Cardiac fibroblast (primary cell): ENCODE measurements at regions not wholly inside any gene's neighbourhood (a gene's known extent, or its start where the extent isn't known, plus 50 kb on each side); places are given as distances from the start of the nearest gene placed in this dataset.

ENCODE experiments used
- DNase-seq, 2 donors: peaks; one replicate each; pipeline versions ENCODE4 v3.0.0 to v3.0.0-alpha.2; 2010; ENCODE audit warnings: low read depth in 2 of 2
- H3K4me3 ChIP-seq, 2 donors: replicated peaks in 1 of 2; 1 replicate in 1 of 2; 2 replicates in 1 of 2; pipeline ENCODE4 v1.5.1; 2011; ENCODE audit warnings: low read depth in 2 of 2, low read length in 2 of 2, mild to moderate bottlenecking in 2 of 2, moderate library complexity in 1 of 2
- TF ChIP-seq, protein P1 (sequence below): IDR thresholded peaks from one replicate; pipeline ENCODE4 v1.5.1; 2011; ENCODE audit warnings: low read depth, mild to moderate bottlenecking, low read length, inconsistent platforms

DNA sequence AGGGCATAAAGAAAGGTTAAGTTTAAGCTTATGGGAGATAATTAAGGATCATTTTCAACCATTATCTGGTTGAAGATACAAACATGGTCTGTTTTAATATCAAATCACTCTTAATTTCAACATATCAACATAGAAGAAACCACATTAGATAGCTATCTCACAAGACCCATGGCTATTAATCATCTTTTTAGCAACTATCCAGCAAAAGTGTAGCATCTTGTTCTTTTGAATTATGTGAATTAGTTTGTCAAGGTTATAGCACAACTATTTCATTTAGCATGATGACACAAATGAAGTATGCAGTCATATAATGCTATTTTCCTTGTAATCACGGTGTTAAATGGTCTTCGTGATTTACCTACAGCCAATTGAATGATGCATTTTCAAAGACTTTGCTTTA lies 58.9 kb upstream of the PPP1R9A start:
- no peak overlapping the region for H3K4me3 ChIP-seq
- peak in 1 of 2 donors; percentile 9 for DNase-seq
- TF ChIP-seq, protein P1, sequence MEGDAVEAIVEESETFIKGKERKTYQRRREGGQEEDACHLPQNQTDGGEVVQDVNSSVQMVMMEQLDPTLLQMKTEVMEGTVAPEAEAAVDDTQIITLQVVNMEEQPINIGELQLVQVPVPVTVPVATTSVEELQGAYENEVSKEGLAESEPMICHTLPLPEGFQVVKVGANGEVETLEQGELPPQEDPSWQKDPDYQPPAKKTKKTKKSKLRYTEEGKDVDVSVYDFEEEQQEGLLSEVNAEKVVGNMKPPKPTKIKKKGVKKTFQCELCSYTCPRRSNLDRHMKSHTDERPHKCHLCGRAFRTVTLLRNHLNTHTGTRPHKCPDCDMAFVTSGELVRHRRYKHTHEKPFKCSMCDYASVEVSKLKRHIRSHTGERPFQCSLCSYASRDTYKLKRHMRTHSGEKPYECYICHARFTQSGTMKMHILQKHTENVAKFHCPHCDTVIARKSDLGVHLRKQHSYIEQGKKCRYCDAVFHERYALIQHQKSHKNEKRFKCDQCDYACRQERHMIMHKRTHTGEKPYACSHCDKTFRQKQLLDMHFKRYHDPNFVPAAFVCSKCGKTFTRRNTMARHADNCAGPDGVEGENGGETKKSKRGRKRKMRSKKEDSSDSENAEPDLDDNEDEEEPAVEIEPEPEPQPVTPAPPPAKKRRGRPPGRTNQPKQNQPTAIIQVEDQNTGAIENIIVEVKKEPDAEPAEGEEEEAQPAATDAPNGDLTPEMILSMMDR, result no peak

- no peak overlapping the region for H3K4me3 ChIP-seq
- TF ChIP-seq, protein P1, result no peak
- DNase-seq, result no peak
Observed at GRCh38 chr7:94848992-94849576, 58.3 kb upstream of the PPP1R9A start.

DNA sequence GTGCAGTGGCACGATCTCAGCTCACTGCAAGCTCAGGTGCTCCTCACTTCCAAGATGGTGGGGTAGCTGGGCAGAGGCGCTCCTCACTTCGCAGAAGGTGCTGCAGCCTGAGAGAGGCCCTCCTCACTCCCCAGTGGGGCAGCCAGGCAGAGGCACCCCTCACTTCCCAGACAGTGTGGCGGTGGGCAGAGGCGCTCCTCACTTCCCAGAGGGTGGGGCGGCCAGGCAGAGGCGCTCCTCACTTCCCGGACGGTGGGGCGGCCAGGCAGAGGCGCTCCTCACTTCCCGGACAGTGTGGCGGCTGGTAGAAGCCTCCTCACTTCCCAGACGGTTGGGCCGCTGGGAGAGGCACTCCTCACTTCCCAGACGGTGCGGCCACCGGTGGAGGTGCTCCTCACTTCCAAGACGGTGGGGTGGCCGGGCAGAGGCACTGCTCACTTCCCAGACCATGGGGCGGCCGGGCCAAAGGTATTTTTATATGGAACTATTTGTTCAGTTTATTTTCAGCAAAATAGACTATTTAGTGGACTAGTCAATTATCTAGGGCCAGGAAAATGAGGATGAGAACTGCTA lies 57.7 kb upstream of the PPP1R9A start:
- TF ChIP-seq, protein P1, result no peak
- no peak for DNase-seq
- no peak overlapping the region for H3K4me3 ChIP-seq

GRCh38 chr7:94855589-94855988 lies 51.8 kb upstream of the PPP1R9A start:
- DNase-seq, result no peak
- TF ChIP-seq, protein P1, result no peak
- H3K4me3 ChIP-seq, result no peak overlapping the region

GRCh38 chr7:94856643-94857042 lies 50.8 kb upstream of the PPP1R9A start:
- TF ChIP-seq, protein P1, result no peak
- peak in 1 of 2 donors; percentile 41 for DNase-seq
- H3K4me3 ChIP-seq, result no peak overlapping the region
